IPS DF 19.7 (cell line): ENCODE measurements at regions not wholly inside any gene's neighbourhood (a gene's known extent, or its start where the extent isn't known, plus 50 kb on each side); places are given as distances from the start of the nearest gene placed in this dataset.

Experiments used
- DNase-seq: peaks from one replicate; pipeline ENCODE4 v3.0.0-alpha.2; 2013; ENCODE audit warnings: low read depth, low spot score

- DNase-seq: no peak
Measured at GRCh38 chr11:105553025-105553424, 56.8 kb upstream of the GRIA4 start.

GRCh38 chr11:105548359-105548758 is 61.5 kb upstream of the GRIA4 start:
- no peak for DNase-seq

DNA sequence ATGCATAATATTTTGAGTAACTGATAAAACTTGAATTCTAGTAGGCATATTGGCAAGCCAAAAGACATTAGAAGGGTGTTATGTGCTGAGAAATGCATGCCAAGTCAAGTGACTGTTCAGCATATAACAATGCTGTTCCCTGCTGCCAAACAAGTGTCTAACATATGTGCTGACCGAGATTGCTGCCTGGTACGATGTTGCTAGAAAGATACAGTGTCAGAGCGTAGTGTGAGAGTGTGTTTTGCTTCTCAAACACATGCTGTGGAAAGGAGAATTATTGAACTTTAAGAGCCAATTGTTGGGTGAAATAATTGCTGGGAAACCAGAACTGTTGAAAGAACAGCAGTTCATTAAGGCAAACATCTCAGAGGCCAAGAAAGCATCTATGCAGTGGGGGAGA is 71.3 kb upstream of the GRIA4 start:
- DNase-seq: no peak

DNA sequence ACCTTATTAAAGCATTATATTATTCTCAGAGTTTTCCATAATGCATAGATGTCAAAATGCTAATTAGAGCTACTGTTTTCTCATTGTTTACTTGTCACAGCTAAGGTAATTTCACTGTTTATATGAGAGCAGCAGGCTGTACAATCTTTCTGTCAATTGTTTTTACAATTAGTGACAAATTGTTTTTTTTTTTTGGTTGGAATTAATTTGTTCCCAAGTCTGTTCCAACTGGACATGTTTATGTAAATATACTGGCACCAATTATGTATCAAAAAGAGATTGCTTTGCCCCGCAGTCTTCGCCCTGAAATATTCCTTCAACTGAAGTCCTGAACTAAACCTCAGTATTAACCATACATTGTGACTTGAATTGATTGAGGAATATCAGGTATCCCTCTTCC is 72.3 kb upstream of the GRIA4 start:
- no peak for DNase-seq

DNA sequence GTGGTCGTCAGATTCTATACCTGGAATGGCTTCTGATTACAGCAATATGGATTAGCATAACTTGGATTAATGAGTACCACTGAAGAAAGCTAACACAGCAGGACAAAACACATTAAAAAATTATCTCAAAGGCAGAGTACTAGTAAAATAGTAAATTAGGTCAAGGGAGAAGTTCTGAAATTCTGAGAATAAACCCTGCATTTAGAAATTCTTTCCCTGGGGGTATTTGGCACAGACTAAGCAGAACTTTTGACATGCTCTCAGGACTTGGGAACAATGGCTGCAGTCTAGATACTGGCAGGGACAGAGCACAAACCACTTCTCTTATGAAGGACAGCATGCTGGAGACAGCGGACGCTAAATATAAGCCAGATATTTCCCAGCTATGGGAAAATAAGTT is 85.6 kb upstream of the GRIA4 start:
- DNase-seq: no peak

- no peak for DNase-seq
Measured at GRCh38 chr11:105520706-105521345, 89.0 kb upstream of the GRIA4 start.

DNA sequence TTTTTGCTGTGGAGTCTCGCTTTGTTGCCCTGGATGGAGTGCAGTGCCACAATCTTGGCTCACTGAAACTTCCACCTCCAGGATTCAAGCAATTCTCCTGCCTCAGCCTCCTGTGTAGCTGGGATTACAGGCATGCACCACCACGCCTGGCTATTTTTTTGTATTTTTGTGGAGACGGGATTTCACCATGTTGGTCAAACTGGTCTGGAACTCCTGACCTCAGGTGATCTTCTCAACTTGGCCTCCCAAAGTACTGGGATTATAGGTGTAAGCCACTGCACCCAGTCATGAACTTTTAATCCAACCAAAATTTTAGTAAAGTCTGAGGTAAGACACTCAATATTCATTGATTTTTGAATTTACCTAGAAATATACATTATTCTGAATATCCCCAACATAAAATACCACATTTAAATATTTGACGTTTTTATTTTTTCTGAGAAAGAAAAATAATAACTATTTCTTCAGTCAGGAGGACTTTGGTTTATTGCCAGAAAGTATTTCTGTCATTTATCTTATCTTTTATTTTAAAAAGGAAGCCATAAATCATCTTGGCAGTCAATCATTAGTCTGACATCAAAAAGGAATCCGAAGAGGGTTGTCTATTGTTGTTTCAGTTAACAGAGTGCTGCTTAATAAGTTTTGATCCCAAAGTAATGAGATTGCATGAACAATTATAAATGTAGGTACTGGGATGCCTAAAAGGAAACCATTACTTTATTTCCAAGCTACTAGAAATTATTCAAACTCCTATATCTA is 102.2 kb upstream of the GRIA4 start:
- DNase-seq: no peak

DNA sequence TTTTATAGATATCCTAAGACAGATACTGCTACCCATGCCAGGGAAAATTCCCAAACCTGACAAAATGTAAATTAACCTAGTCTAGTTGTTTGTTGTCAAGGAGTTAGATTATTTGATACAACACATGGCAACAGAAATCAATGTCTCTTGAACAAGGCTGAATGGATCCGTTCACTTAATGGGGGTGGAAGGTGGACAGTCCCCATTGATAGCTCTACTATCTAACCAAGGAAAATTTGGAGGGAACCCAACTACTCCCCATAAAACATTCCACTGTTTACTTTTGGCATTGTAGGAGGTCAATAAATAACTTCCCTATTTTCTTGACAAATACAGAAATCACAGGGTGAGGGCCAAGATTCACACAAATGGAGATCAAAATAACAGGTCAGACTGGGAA is 117.9 kb upstream of the GRIA4 start:
- no peak for DNase-seq

- DNase-seq: no peak
Measured at GRCh38 chr11:105491394-105491793, 118.5 kb upstream of the GRIA4 start.

- no peak for DNase-seq
Measured at GRCh38 chr11:105490333-105490732, 119.5 kb upstream of the GRIA4 start.

DNA sequence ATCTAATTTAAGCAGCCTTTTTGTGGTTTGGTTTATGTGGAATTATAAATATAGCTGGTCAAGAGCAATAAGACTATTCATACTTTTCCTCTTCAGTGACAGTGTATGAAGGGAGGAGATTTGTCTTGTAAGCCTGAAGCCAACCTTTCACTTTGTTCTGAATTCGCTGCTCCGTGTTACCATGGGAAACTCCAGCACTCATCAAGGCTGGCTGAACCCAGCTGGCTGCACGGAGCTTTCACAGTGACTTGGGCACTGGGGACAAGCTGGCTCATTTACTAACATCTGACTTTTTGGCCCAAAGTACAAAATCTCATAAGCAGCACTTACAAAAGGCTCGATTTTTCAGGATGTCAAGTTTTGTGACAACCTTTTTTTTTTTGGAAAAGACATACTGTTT is 120.4 kb upstream of the GRIA4 start:
- DNase-seq: no peak

DNA sequence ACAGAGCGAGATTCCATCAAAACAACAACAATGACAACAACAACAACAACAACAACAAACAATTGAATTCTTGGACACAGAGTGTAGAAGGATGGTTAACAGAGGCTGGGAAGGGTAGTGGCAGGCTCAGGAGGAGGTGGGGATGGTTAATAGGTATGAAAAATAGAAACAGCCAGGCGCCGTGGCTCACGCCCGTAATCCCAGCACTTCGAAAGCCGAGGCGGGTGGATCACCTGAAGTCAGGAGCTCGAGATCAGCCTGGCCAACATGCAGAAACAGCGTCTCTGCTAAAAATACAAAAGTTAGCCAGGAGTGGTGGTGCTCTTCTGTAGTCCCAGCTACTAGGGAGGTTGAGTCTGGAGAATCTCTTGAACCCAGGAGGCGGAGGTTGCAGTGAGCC is 122.9 kb upstream of the GRIA4 start:
- no peak for DNase-seq

DNA sequence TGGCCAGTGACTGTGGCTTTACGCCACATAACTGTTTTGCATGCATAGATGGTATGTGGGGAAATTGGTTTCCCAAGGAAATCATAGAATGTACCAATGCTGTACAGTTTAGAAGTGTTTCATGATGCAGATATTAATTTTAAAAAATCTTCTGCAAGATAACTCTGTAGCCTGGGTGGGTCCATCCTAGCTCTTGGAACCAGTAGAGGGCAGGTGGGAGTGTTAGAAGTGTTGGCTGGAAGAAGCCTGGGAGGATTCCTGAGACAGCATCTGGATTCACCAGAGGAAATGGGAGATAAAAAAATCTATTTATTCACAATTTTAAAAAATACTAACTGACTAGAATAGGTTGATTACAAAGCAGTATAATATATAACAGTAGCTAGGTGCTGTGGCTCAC is 139.9 kb upstream of the GRIA4 start:
- no peak for DNase-seq

GRCh38 chr11:105468154-105468553 is 141.7 kb upstream of the GRIA4 start:
- DNase-seq: no peak

DNA sequence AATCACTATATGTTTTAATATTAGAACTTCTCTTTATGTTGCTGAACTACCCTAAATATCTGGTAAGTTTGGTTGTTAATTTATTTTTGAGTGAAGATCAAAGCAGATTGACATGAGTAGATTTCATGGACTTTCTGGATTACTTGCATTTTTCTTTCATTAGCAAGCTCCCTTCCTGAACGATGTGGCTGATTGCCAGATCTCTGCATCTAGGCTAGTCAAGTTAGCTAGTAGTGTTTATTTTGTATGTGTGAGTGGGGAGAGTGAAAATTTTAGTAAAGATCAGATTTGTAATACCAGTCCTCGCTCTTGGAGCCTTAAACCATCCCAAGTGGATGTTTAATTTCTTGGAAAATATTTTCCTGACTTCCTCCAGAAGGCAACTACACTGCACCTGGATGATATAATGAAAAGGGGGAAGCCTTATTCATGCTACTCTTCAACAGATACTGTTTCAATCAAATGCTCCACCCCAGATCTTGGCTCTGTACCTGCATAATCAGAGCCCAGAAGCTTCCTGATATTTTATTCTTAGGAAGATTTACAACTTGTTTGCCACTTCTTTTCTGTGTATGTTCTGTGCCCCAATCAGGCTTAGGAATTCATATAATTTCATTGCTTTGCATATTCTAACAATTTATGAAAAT is 143.2 kb upstream of the GRIA4 start:
- DNase-seq: no peak

DNA sequence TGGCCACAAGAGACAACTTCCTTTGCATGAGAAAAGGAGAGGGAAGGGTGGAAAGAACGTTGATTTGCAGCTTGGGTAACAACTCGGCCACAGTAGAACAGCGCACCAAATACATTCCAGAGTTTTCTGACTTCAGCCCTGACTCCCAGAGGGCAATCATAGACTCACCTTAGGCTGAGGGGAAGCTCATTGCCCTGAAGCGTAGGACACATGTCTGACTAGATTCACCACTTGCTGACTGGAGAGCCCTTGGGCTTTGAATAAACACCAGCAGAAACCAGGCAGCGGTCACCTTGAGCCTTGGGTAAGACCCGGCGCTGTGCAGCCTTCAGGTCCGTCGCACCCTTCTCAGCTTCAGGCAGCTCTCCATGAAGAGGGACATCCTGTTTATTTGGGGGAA is 151.8 kb upstream of the GRIA4 start:
- DNase-seq: no peak

DNA sequence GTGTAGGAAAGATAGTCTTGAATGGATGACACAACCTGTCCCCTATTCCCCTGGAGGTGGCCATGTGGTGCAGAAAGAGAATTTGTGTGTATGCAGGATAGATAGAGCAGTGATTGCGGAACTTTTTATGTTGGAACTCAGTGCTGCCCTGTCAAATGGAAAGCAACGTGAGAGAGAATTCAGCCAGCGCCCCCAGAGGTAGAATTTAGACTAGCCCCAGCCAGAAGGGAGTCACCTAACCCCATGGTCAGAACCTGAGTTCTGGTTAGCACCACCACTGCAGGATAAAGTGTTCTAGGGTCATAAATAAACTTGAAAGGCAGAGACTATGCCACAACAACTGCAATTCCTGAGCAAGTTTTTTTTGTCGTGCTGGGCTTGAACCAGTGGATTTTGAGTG is 152.9 kb upstream of the GRIA4 start:
- no peak for DNase-seq

- DNase-seq: no peak
Measured at GRCh38 chr11:105449100-105449734, 160.7 kb upstream of the GRIA4 start.

DNA sequence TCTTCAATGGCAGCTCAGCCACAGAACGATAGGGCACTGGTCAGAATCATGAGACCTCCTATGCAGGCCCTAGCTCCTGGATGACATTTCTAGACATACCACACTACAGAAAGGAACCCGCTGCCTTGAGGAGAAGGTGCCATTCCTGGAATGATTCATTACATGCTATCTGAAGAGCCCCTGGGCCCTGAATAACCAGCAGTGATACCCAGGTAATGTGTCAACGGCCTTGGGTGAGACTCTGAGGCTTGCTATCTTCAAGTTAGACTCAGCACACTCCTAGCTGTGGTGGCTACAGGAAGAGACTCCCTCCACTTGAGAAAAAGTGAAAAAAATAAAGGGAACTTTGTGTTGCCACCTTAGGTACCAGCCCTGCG is 161.2 kb upstream of the GRIA4 start:
- DNase-seq: no peak

DNA sequence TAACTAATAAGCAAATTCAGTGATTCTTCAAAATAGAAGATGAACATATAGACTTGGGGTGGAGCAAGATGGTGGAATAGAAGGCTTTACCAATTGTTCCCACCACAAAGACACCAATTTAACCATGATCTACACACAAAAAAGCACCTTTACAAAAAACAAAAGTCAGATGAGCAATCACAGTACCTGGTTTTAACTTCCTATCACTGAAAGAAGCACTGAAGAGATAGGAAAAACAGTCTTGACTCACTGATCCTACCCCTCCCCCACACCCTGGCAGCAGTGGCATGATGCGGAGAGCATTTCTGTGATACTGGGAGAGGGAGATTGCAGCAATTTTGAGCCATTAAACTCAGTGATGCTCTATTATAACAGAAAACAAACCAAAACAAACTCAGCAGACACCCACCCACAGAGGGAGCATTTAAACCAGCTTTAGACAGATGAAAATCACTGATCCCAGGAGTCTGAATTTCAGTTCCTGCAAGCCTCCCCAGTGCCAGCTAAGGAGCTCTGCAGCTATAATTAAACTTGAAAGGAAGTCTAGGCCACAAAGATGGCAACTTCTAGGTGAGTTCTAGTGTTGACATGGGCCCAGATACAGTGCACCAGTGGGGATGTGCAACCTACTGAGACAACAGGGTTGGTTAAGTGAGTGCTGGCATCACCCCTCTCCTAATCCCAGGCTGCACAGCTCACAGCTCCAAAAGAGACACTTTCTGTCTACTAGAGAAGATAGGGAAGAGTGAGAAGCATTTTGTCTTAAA is 161.8 kb upstream of the GRIA4 start:
- DNase-seq: no peak

DNA sequence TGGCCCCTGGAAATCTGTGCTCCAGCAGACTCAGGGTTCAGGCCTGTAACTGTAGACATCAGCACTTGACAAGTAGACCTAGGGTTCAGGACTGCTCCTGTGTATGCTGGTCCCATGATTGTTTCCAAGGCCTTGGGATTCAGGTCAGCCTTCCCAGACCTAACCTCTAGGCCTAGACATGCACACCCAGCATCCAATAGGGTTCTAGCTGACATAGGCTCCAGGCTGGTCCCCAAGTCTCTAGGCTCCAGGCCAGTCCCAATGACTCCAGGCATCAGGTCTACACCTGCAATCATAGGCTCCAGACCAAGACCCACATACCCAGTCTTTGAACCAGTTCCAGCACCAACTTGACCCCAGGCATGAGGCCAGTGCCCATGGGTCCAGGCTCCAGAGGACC is 166.2 kb upstream of the GRIA4 start:
- DNase-seq: no peak
